Ovary (tissue), 3 donors: ENCODE measurements at regions not wholly inside any gene's neighbourhood (a gene's known extent, or its start where the extent isn't known, plus 50 kb on each side); places are given as distances from the start of the nearest gene placed in this dataset.

Experiments
- CTCF ChIP-seq, 3 donors: fragments of 450-650 bp in 2 of 3; fragments of 200-600 bp in 1 of 3; IDR thresholded peaks; one replicate each; pipeline versions ENCODE4 v1.5.1 to v1.8.0; 2016 to 2022; ENCODE audit warnings: antibody characterized with exemption in 3 of 3, mild to moderate bottlenecking in 1 of 3
- EP300 ChIP-seq: sonication (generic); formaldehyde crosslinking; IDR thresholded peaks from one replicate; pipeline ENCODE4 v1.6.1; 2017; ENCODE audit warnings: antibody characterized with exemption
- donor health status: DM: no; HTN: no; CAD: no.

- TF ChIP-seq CTCF (IDR thresholded peaks at IDR 0.05) = no peak
- no peak for TF ChIP-seq EP300
Observed at GRCh38 chr11:116326146-116326545, 446.6 kb downstream of the BUD13 start.
